Neural crest cell (in vitro differentiated cells): ENCODE measurements at regions not wholly inside any gene's neighbourhood (a gene's known extent, or its start where the extent isn't known, plus 50 kb on each side); places are given as distances from the start of the nearest gene placed in this dataset.

Experiments
- DNase-seq: peaks from one replicate; pipeline ENCODE4 v3.0.0; 2021; ENCODE audit warnings: low read depth, mixed read lengths, low spot score
- H3K27ac Mint-ChIP-seq: one replicate; pipeline ENCODE4 v1.8.0; 2021; ENCODE audit warnings: mild to moderate bottlenecking, mixed read lengths; ENCODE audit not compliant: unreplicated experiment
- H3K27me3 Mint-ChIP-seq: 2 replicates; pipeline ENCODE4 v1.8.0; 2021; ENCODE audit warnings: low read depth, mild to moderate bottlenecking, mixed read lengths
- H3K36me3 Mint-ChIP-seq: 2 replicates; pipeline ENCODE4 v1.8.0; 2021; ENCODE audit warnings: low read depth, mild to moderate bottlenecking, mixed read lengths
- H3K4me1 Mint-ChIP-seq: 2 replicates; pipeline ENCODE4 v1.8.0; 2021; ENCODE audit warnings: mixed read lengths
- H3K4me3 Mint-ChIP-seq: one replicate; pipeline ENCODE4 v1.8.0; 2021; ENCODE audit warnings: mild to moderate bottlenecking, mixed read lengths
- H3K9me3 Mint-ChIP-seq: 2 replicates; pipeline ENCODE4 v1.8.0; 2021; ENCODE audit warnings: mixed read lengths
- TF ChIP-seq, protein P1 (sequence below): fragments of 200-600 bp; sonication (generic); conservative IDR thresholded peaks from 2 replicates; pipeline ENCODE4 v1.5.0; 2021; ENCODE audit warnings: antibody characterized with exemption, mild to moderate bottlenecking

- Mint-ChIP-seq H3K27ac (no peak overlapping the region), H3K4me3 (no peak overlapping the region), H3K27me3 (peaks cover 6% of the 10 kb centered on the region), H3K4me1 (no peaks in the 10 kb centered on the region), H3K9me3 (no peaks in the 10 kb centered on the region), H3K36me3 (no peaks in the 10 kb centered on the region)
- no peak for DNase-seq
- TF ChIP-seq, protein P1, sequence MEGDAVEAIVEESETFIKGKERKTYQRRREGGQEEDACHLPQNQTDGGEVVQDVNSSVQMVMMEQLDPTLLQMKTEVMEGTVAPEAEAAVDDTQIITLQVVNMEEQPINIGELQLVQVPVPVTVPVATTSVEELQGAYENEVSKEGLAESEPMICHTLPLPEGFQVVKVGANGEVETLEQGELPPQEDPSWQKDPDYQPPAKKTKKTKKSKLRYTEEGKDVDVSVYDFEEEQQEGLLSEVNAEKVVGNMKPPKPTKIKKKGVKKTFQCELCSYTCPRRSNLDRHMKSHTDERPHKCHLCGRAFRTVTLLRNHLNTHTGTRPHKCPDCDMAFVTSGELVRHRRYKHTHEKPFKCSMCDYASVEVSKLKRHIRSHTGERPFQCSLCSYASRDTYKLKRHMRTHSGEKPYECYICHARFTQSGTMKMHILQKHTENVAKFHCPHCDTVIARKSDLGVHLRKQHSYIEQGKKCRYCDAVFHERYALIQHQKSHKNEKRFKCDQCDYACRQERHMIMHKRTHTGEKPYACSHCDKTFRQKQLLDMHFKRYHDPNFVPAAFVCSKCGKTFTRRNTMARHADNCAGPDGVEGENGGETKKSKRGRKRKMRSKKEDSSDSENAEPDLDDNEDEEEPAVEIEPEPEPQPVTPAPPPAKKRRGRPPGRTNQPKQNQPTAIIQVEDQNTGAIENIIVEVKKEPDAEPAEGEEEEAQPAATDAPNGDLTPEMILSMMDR, result no peak
These were observed 93.5 kb downstream of the ZIC4 start for GRCh38 chr3:147312786-147313280.

GRCh38 chr3:147311716-147312115 lies 94.6 kb downstream of the ZIC4 start:
- no peaks in the 10 kb centered on the region for H3K36me3 Mint-ChIP-seq
- H3K4me3 Mint-ChIP-seq, result no peak overlapping the region
- H3K4me1 Mint-ChIP-seq, result no peaks in the 10 kb centered on the region
- H3K27ac Mint-ChIP-seq, result peak overlapping the region; percentile 20
- TF ChIP-seq, protein P1, result no peak
- peaks cover 2% of the 10 kb centered on the region for H3K9me3 Mint-ChIP-seq
- H3K27me3 Mint-ChIP-seq, result peaks cover 6% of the 10 kb centered on the region
- no peak for DNase-seq

GRCh38 chr3:147305533-147306250 lies 100.7 kb downstream of the ZIC4 start:
- Mint-ChIP-seq H3K4me3 (no peak overlapping the region), H3K27me3 (no peaks in the 10 kb centered on the region), H3K4me1 (no peaks in the 10 kb centered on the region), H3K9me3 (peaks cover 5% of the 10 kb centered on the region), H3K27ac (no peak overlapping the region), H3K36me3 (no peaks in the 10 kb centered on the region)
- TF ChIP-seq, protein P1, result no peak
- DNase-seq, result no peak

- no peak for DNase-seq
- no peaks in the 10 kb centered on the region for H3K36me3 Mint-ChIP-seq
- no peak overlapping the region for H3K27ac Mint-ChIP-seq
- TF ChIP-seq, protein P1, result no peak
- H3K4me1 Mint-ChIP-seq, result peaks cover 1% of the 10 kb centered on the region
- peaks cover 5% of the 10 kb centered on the region for H3K9me3 Mint-ChIP-seq
- no peak overlapping the region for H3K4me3 Mint-ChIP-seq
- H3K27me3 Mint-ChIP-seq, result no peaks in the 10 kb centered on the region
These were observed 101.6 kb downstream of the ZIC4 start for GRCh38 chr3:147304756-147305155.

- H3K4me3 Mint-ChIP-seq, result no peak overlapping the region
- peaks cover 3% of the 10 kb centered on the region for H3K9me3 Mint-ChIP-seq
- DNase-seq, result no peak
- H3K4me1 Mint-ChIP-seq, result peaks cover 20% of the 10 kb centered on the region
- TF ChIP-seq, protein P1, result no peak
- H3K27ac Mint-ChIP-seq, result no peak overlapping the region
- no peaks in the 10 kb centered on the region for H3K36me3 Mint-ChIP-seq
- no peaks in the 10 kb centered on the region for H3K27me3 Mint-ChIP-seq
These were observed 104.6 kb downstream of the ZIC4 start for GRCh38 chr3:147301781-147302180.
